Activated CD4-positive, alpha-beta T cell treated with anti-CD3 and anti-CD28 coated beads for 36 hours (primary cell): ENCODE measurements at regions not wholly inside any gene's neighbourhood (a gene's known extent, or its start where the extent isn't known, plus 50 kb on each side); places are given as distances from the start of the nearest gene placed in this dataset.
"Not testable (repeated sequence)": the region's sequence is repeated elsewhere in the genome, so short reads cannot be mapped to it uniquely, and the experiment has no call there.

ENCODE experiments used
- ATAC-seq: fragments of 200-7000 bp; cut with Tn5 transposase; one replicate; pipeline ENCODE4 v1.10.0; 2021; ENCODE audit warnings: mild to moderate bottlenecking, moderate library complexity
- CTCF ChIA-PET: fragments of 350-600 bp; sonication (Branson Sonifier 250); formaldehyde crosslinking; loops from one replicate; lab custom pipeline; 2021; ENCODE audit warnings: antibody characterized with exemption; lab: Charles Lee
- POLR2A ChIA-PET: fragments of 350-600 bp; sonication (Branson Sonifier 250); formaldehyde crosslinking; loops from one replicate; lab custom pipeline; 2021; ENCODE audit warnings: antibody characterized with exemption, inconsistent platforms; lab: Charles Lee
- DNase-seq: peaks from one replicate; pipeline ENCODE4 v3.0.0-alpha.2; 2020
- H3K27ac Mint-ChIP-seq: one replicate; pipeline ENCODE4 v1.8.0; 2021; ENCODE audit warnings: mixed read lengths
- H3K27me3 Mint-ChIP-seq: one replicate; pipeline ENCODE4 v1.8.0; 2021; ENCODE audit warnings: mixed read lengths
- H3K36me3 Mint-ChIP-seq: one replicate; pipeline ENCODE4 v1.8.0; 2021; ENCODE audit warnings: low read depth, mixed read lengths
- H3K4me1 Mint-ChIP-seq: one replicate; pipeline ENCODE4 v1.8.0; 2021; ENCODE audit warnings: mixed read lengths
- H3K4me3 Mint-ChIP-seq: one replicate; pipeline ENCODE4 v1.8.0; 2021; ENCODE audit warnings: mild to moderate bottlenecking, moderate library complexity, mixed read lengths
- H3K9me3 Mint-ChIP-seq: one replicate; pipeline ENCODE4 v1.8.0; 2021; ENCODE audit warnings: low read depth, mixed read lengths
- intact Hi-C, 2 experiments: fragments of 100-400 bp; cut with DNase I in 1 of 2; cut with micrococcal nuclease in 1 of 2; formaldehyde crosslinking; loops; one replicate each; pipeline versions ENCODE4 v1.14.2 to v1.15.1; 2022 to 2024; cut with DNase I, micrococcal nuclease

- Mint-ChIP-seq H3K27ac (no peak overlapping the region), H3K4me1 (peaks cover 20% of the 10 kb centered on the region), H3K27me3 (peaks cover 4% of the 10 kb centered on the region), H3K9me3 (peaks cover 12% of the 10 kb centered on the region), H3K4me3 (no peak overlapping the region), H3K36me3 (peaks cover 6% of the 10 kb centered on the region)
- intact Hi-C loops = no loop called here
- DNase-seq (no peak), ATAC-seq (no peak)
- CTCF ChIA-PET = interaction anchor here (0.7 kb wide), 2 partner anchors 10 to 23 kb away, joined by 3 read pairs; no protein-coding TSS in a partner anchor
- POLR2A ChIA-PET = no interaction called here
These were observed 430.6 kb upstream of the ID2 start for GRCh38 chr2:8251291-8251690.

DNA sequence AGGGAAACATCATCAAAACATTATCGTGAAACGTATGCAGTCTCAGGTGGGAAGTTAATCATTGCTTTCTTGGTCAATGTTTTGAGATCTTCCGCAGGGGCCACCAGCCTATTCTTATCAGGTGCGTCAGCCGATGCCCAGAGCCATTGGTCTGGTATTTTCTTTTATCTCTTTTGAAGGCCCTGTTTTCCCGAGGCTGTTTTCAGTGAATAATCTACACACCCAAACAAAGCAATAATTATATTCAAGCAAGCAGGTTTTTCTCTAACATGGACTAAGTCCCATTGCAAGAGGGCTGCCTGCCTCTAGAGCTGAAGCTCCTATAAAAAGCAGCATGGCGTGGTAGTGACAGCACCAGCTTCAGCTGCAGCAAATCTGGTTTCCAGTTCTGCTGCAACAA, 430.0 kb upstream of the ID2 start:
- intact Hi-C loops = no loop called here
- Mint-ChIP-seq H3K9me3 (peaks cover 8% of the 10 kb centered on the region), H3K27ac (no peak overlapping the region), H3K4me1 (peaks cover 20% of the 10 kb centered on the region), H3K4me3 (no peak overlapping the region), H3K36me3 (no peaks in the 10 kb centered on the region), H3K27me3 (peaks cover 4% of the 10 kb centered on the region)
- POLR2A ChIA-PET = no interaction called here
- CTCF ChIA-PET = interaction anchor here (0.7 kb wide), 1 partner anchor 11 kb away, joined by 3 read pairs; no protein-coding TSS in a partner anchor
- no peak for DNase-seq
- ATAC-seq = no peak

- CTCF ChIA-PET = interaction anchor here (0.8 kb wide), 1 partner anchor 9 kb away, joined by 3 read pairs; no protein-coding TSS in a partner anchor
- intact Hi-C loops = no loop called here
- no peak for ATAC-seq
- POLR2A ChIA-PET = no interaction called here
- Mint-ChIP-seq H3K36me3 (no peaks in the 10 kb centered on the region), H3K4me1 (peaks cover 19% of the 10 kb centered on the region), H3K4me3 (no peak overlapping the region), H3K9me3 (peaks cover 4% of the 10 kb centered on the region), H3K27me3 (peaks cover 4% of the 10 kb centered on the region), H3K27ac (no peak overlapping the region)
- DNase-seq = no peak
These were observed 428.7 kb upstream of the ID2 start for GRCh38 chr2:8252997-8253694.

GRCh38 chr2:8253781-8254180, 428.1 kb upstream of the ID2 start:
- Mint-ChIP-seq H3K9me3 (peaks cover 4% of the 10 kb centered on the region), H3K4me1 (peaks cover 14% of the 10 kb centered on the region), H3K27ac (no peak overlapping the region), H3K27me3 (peaks cover 4% of the 10 kb centered on the region), H3K36me3 (no peaks in the 10 kb centered on the region), H3K4me3 (no peak overlapping the region)
- intact Hi-C loops = no loop called here
- ATAC-seq = no peak
- DNase-seq = no peak
- CTCF ChIA-PET = no interaction called here
- POLR2A ChIA-PET = interaction anchor here (0.5 kb wide), 1 partner anchor 165 kb away, joined by 4 read pairs; no protein-coding TSS in a partner anchor

DNA sequence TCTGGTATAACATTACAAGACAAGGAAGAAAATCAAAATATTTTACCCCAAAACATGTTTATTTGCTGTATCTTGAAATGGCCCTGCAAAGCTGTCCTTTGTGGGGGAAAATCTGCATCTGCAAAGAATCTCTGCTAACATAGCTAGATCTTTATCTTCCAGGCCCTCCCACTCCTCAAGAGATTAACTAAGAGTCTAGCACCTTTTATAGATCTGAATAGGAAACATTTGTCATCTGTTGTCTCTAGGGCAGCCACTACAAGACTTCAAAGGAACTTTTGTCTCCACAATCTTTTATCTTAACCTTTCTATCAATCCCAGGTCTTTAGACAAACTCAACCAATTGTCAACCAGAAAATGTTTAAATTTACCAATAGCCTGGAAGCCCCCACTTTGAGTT, 427.6 kb upstream of the ID2 start:
- H3K4me3 Mint-ChIP-seq, H3K36me3 Mint-ChIP-seq, H3K9me3 Mint-ChIP-seq, H3K27ac Mint-ChIP-seq, ATAC-seq, CTCF ChIA-PET, H3K27me3 Mint-ChIP-seq, intact Hi-C loops, DNase-seq: not testable (repeated sequence)
- peaks cover 11% of the 10 kb centered on the region for H3K4me1 Mint-ChIP-seq
- POLR2A ChIA-PET = interaction anchor here (0.5 kb wide), 1 partner anchor 165 kb away, joined by 4 read pairs; no protein-coding TSS in a partner anchor

DNA sequence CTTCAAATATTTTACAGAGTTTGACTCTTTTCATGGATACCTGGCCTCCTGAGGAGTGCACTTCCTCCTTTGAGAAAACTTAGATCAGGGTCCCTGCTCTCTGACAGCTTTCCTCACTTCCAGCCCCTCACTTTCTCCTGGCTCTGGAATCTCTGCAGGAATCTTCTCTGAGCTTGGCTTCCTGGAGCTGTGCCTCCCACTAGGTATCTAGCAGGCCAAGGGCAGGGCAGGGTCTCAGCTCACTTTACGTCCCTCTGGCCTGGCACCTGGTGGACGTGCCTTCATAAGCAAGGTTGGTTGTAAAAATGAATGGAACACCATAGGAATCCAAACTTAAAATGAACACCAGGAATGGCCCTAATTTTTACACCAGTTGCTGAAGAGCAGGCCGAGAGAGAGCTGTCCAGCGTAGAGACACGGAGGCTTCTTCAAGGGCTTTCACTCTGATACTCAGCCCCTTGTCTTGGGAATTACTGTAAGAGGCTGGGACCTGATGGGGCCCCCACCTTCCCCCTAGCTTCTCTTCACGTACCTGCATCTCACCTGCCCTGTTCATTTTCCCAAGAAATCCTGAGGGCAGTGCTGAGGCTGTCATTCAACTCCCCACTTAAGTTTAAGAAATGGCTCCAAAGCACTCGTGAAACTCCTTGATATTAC, 426.9 kb upstream of the ID2 start:
- no peak overlapping the region for H3K4me3 Mint-ChIP-seq
- H3K9me3 Mint-ChIP-seq = peaks cover 2% of the 10 kb centered on the region
- peaks cover 11% of the 10 kb centered on the region for H3K4me1 Mint-ChIP-seq
- intact Hi-C loops = no loop called here
- H3K36me3 Mint-ChIP-seq = no peaks in the 10 kb centered on the region
- DNase-seq (no peak), ATAC-seq (no peak)
- POLR2A ChIA-PET = no interaction called here
- CTCF ChIA-PET = no interaction called here
- H3K27me3 Mint-ChIP-seq = peaks cover 4% of the 10 kb centered on the region
- no peak overlapping the region for H3K27ac Mint-ChIP-seq

- DNase-seq (no peak), ATAC-seq (no peak)
- H3K27me3 Mint-ChIP-seq = peaks cover 2% of the 10 kb centered on the region
- H3K4me3 Mint-ChIP-seq = no peak overlapping the region
- no peaks in the 10 kb centered on the region for H3K36me3 Mint-ChIP-seq
- peaks cover 11% of the 10 kb centered on the region for H3K4me1 Mint-ChIP-seq
- H3K9me3 Mint-ChIP-seq = peaks cover under 1% of the 10 kb centered on the region
- ChIA-PET CTCF (no interaction called here), POLR2A (no interaction called here)
- intact Hi-C loops = no loop called here
- no peak overlapping the region for H3K27ac Mint-ChIP-seq
These were observed 426.4 kb upstream of the ID2 start for GRCh38 chr2:8255448-8255800.

GRCh38 chr2:8256905-8257304, 425.0 kb upstream of the ID2 start:
- intact Hi-C loops = no loop called here
- no peak for DNase-seq
- H3K4me3 Mint-ChIP-seq = no peak overlapping the region
- no peaks in the 10 kb centered on the region for H3K9me3 Mint-ChIP-seq
- H3K36me3 Mint-ChIP-seq = no peaks in the 10 kb centered on the region
- no peaks in the 10 kb centered on the region for H3K27me3 Mint-ChIP-seq
- CTCF ChIA-PET = no interaction called here
- H3K27ac Mint-ChIP-seq = no peak overlapping the region
- POLR2A ChIA-PET = no interaction called here
- H3K4me1 Mint-ChIP-seq = peaks cover 11% of the 10 kb centered on the region
- ATAC-seq = no peak

- Mint-ChIP-seq H3K9me3 (no peaks in the 10 kb centered on the region), H3K27ac (no peak overlapping the region), H3K27me3 (no peaks in the 10 kb centered on the region), H3K4me1 (peaks cover 11% of the 10 kb centered on the region), H3K4me3 (no peak overlapping the region), H3K36me3 (no peaks in the 10 kb centered on the region)
- no peak for DNase-seq
- POLR2A ChIA-PET = no interaction called here
- CTCF ChIA-PET = no interaction called here
- ATAC-seq = no peak
- intact Hi-C loops = no loop called here
These were observed 424.4 kb upstream of the ID2 start for GRCh38 chr2:8257502-8257901.

- Mint-ChIP-seq H3K4me3 (no peak overlapping the region), H3K27ac (no peak overlapping the region), H3K9me3 (no peaks in the 10 kb centered on the region), H3K27me3 (no peaks in the 10 kb centered on the region), H3K4me1 (peaks cover 11% of the 10 kb centered on the region), H3K36me3 (no peaks in the 10 kb centered on the region)
- POLR2A ChIA-PET = no interaction called here
- CTCF ChIA-PET = no interaction called here
- no peak for DNase-seq
- ATAC-seq = no peak
- intact Hi-C loops = no loop called here
These were observed 423.4 kb upstream of the ID2 start for GRCh38 chr2:8258406-8258805.

DNA sequence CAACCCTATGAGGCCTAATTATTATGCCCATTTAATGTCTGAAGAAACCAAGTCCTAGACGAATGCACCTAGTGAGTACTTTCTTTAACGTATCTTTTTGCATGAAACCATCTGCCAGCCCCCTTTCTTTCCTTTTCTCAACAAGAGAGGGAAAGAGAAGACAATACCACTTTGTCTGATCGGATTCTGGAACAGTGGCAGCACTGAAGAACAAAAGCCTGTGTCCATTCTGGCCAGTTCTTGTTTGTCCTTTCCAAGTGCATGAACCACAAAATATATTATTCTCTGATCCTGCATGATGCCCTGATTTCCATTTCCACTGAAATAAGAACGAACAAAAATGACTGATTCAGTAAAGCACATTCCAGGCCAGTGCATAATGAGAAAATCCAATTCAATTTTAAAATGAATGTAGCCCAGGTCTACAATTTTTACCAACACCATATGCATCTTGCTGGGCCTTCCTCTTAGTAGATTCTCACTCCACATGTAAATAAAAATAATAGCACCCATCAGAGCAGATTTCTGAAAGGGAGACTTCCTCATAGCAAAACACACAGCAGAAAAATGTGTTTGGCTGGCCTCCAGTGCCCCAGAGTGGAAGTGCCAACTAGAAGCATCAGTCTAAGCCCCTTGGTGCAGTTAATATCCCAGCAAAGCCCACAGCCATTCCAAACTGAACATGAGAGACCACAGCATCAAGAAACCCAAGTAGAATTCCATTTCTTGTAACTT, 422.6 kb upstream of the ID2 start:
- no peaks in the 10 kb centered on the region for H3K27me3 Mint-ChIP-seq
- no peaks in the 10 kb centered on the region for H3K36me3 Mint-ChIP-seq
- ChIA-PET POLR2A (no interaction called here), CTCF (no interaction called here)
- no peaks in the 10 kb centered on the region for H3K9me3 Mint-ChIP-seq
- H3K4me3 Mint-ChIP-seq = no peak overlapping the region
- peaks cover 3% of the 10 kb centered on the region for H3K4me1 Mint-ChIP-seq
- intact Hi-C loops = no loop called here
- DNase-seq = no peak
- no peak for ATAC-seq
- no peak overlapping the region for H3K27ac Mint-ChIP-seq

DNA sequence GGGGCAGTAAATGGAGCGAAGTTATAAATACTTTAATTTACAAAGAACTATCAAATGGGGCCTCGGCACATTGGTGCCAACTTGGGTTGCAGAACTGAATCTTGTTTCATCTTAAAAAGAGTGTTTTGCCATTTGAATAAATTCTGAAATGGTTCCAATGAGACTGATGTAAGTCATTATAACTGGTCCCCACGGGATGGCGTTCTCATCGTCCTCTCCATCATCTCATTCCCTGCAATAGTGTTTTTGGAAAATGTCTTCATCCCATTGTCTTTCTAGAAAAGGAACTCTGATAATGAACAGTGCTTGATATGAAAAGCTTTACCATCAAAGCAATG, 422.0 kb upstream of the ID2 start:
- CTCF ChIA-PET = no interaction called here
- Mint-ChIP-seq H3K9me3 (no peaks in the 10 kb centered on the region), H3K27me3 (no peaks in the 10 kb centered on the region), H3K4me3 (no peak overlapping the region), H3K36me3 (no peaks in the 10 kb centered on the region), H3K4me1 (no peaks in the 10 kb centered on the region), H3K27ac (no peak overlapping the region)
- ATAC-seq = no peak
- intact Hi-C loops = no loop called here
- POLR2A ChIA-PET = no interaction called here
- DNase-seq = no peak
